HG03097 (cell line): ENCODE measurements at regions not wholly inside any gene's neighbourhood (a gene's known extent, or its start where the extent isn't known, plus 50 kb on each side); places are given as distances from the start of the nearest gene placed in this dataset.

Source experiments
- ATAC-seq: cut with Tn5 transposase; IDR thresholded peaks from one replicate; pipeline ENCODE4 v1.9.1; 2021; ENCODE audit not compliant: unreplicated experiment, low FRiP score

DNA sequence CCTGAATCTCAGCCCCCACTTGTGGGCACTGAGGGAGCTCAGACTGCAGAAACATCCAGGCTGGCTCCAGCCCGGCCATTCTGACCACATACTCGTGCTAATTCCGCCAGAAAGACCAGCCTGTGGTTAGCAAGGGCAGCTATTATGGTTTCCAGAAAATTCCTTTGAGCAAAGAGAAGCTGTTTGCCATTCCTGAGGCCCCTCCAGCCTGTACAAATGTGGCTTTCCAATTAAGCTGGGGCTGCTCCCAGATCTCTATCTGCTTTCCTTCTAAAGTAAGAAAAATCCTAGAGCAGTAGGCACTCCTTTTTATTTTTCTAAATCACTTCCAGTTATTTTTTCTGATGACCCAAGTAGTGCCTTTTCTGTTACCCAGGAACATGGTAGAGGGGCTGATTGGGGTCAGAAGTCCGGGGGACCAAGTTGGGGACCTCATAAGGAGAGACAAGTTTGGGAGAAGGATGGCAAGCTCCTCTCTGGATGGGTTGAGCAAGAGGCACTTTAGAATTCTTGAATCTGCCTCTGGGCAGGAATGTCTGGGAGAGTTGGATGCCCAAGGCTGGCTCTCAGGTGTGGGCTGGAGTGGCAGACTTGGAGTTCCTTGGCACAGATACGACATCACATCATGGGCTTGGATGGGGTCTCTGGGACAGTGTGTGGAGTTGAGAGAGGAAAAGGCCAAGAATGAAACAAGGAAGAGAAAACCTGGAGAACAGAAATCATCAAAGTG, 83.3 kb upstream of the TNRC6C start:
- ATAC-seq = no peak

DNA sequence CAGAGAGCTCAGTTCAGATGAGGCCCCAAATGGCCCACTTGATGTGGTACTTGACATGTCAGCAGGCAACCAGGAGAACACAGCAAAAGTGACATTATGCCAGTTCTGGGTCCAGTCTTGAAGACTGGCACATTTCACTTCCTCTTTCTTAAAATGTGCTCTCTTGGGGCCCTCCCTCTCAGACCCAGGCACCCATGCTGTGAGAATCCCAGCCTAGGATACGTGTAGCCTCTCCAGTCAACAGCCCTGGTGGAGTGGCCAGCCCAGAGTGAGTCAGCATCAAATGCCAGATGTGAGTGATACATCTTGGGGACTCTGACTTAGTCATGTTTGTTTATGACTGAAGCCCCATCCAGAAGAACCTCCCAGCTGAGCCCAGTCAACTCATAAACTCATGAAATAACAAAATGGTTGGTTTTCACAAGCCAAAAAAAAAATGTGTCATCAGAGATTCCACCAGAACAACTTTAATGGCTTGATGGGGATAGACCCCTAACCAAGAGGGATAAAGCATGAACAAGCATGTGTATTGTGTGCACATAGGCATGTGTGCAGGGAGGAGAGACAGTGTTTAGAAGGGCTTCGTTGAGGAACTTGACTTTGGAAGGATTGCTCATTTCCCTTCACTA, 82.5 kb upstream of the TNRC6C start:
- ATAC-seq = no peak

DNA sequence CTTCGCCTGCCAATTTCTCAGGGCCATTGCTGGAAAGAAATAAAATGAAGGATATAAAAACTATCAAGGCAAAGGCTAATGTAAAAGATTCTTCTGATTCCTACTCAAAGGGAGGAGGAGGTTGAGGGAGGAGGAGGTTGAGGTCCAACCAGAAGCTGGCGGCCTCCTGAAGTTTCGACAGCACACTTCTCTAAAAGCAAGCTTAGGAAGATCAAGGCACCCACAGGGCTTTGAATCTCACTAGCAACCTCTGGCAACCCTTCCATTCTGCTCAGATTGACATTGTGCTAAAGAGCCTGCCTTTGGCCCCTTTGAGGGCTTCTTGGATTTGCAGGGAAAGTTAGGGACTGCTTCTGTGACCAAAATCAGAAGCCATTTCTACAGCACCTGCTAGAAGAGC, 81.5 kb upstream of the TNRC6C start:
- ATAC-seq = no peak

DNA sequence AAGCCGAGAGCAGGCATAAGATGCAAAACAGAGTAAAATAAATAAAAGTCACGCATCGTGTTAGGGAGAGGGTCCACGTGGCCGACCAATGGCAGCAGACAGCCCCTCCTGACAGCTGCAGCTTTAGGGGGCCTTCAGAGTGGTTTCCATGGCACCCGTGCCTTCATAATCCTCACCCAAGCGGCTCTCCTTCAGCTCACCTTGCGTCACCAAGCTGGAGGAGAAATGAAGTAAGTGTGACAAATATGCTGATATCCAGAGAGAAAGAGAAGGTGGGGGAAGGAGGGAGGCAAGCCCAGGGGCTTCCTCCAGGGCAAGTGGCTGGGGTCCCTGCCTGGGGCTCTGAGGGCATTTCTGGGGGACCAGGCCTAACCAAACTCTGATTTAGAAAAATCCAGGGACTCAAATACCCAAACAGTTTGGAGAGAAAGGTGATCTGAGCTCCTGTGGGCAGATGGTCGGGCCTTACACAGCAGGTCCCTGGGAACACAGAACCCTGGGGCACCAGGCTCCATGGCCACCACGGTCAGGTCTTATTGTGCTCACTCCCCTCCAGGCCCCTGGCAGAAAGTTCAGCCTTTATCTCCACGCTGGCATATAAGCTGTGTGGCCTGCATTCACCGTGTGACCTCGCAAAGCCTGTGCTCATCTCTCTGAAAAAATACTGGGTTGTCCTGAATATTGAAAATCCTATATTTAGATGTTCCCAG, 80.7 kb upstream of the TNRC6C start:
- no peak for ATAC-seq

DNA sequence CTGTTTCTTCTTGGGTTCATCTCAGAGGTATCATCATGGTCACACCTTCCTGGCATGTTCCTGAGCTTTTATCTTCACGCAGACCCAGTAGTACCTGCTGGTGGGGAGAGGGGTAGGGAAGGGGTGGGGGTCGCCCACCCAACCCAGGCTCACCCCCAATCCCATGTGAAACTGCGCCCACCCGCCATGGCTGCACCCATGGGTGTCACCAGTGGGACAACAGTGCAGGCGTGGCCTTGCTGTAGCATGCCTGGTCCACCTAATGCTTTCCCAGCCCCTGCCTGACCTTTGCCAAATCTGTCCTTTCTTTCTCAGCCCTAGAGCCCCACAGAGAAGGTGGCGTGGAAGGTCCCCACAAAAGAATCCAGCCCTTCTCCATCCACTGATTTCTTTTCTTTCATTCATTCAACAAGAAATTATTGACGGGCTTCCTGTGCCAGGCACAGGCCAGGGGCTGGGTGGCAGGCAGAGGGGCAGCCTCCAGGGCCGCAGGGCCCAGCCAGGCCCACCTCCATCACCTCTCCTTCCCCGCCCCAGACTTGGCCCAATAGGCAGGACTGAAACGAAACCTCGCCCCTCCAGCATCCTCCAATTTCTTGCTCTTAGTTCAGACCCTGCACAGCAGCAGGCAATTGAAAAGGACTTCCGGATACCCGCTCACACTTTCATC, 79.1 kb upstream of the TNRC6C start:
- no peak for ATAC-seq

DNA sequence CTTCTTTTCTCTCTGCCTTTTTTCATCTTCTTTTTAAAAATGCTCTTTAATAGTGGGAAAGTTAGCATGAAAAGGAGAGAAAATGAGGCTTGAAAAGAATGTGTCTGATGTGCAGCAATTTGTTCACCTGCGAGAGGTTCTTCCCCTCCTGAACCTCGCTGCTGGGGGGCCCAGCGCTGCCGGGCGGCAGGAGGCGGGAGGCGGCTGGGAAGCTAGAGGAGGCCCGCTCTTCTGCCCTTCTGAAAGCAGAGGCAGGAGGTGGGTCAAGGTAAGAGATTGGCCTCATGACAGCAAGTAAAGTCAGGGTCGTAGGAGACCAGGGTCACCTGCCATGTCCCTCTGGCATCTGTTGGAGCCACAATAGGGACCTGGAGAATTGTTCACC, 78.6 kb upstream of the TNRC6C start:
- no peak for ATAC-seq

DNA sequence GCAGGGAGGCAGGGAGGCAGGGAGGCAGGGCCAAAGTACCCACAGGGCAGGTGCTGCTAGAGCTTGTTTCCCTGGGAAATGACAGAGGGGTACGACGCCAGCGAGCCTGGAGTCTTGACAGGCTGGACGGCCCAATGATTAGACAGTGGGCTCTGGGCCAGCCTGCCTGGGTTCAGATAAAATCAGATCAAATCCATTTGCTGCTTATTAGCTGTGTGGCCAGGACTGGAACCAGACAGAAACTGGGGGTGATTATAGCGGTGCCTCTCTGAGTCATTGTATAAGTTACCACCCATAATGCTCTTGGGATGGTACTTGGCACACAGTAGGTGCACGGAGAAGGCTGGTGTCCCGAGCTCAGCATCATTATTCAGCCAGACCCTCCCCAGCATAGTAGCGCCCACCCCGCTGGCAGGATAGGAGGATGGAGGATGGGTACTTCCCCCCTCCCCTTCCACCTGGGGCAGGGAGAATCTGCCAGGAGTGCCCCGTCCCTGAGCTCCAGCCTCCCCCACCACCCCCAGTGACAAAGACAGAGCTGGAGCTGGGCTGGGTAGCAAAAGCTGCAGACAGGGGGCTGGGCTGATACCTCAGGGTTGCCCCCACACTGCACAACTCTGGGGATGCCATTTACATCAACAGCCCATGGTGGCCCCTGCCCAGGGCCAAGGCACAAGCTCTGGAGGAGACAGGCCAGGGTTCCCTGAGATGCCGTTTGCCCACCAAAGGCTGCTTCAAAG, 77.6 kb upstream of the TNRC6C start:
- no peak for ATAC-seq

DNA sequence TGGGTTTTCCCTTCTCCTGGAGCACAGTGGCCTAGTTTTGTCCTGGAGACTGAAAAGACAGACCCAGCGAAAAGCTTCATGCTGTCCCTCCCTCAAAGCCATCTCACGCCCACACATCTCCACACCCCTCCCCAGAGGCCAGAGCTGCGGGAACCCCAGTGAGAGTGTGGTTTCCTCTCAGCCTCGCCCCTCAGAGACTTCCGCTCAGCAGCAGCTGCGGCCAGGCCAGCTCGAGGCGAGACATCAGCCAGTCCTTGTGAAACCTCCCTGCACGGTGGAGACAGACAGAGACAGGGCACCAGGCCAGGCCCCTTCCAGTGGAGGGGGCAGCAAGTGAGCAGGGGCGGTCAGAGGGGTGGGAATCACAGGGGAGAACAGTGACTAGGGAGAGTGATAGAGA, 77.0 kb upstream of the TNRC6C start:
- ATAC-seq = peak; percentile 86

DNA sequence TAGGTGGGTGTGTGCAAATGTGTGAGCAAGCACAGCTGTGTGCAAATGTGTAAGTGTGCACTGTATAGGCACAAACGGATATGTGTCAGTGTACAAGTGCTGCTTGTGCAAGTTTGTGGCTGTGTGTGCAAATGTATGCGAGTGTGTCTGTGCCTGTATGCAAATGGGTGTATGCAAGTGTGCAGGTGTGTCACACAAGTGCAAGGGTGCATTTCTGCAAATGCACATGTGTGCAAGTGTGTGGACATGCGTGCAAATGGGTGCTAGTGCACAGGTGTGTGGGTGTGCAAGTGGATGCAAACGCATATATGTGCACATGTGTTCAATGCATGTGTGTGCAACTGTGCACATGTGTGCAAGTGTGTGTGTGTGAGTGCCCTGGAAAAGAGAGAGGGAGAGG, 76.5 kb upstream of the TNRC6C start:
- ATAC-seq = no peak

DNA sequence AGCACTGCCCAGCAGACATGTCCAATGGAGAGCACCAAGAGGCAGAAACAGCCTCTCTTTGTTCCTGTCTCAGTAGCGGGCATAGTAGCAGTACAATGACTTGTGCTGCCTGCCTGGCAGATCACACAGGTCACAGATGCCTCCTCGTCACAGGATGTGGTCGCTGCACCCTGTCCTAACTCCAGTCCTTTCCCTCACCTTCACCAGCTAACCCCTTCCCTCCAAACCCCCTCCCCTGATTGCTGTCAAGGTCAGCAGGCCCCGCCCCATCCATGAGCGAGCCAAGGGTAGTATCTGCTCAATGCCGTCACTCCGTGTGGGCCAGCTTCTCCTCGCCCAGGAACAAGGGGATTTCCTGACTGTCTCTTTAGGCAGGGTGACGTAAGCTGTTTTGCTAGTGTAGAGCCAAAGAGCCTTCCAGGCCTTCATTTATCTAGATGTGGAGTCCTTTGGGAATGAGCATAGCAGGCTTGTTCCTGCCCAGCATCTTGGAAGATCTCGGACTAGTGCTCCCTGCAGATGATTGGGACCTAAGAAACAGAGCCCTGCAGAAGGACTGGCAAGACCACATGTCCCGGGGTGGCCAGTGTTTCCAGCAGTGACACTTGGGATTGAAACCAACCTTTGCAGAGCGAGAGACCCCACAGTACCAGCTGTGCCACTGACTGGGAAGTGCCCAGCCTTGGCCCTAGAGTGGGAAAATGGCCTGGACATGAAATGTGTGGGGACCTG, 75.9 kb upstream of the TNRC6C start:
- ATAC-seq = no peak

DNA sequence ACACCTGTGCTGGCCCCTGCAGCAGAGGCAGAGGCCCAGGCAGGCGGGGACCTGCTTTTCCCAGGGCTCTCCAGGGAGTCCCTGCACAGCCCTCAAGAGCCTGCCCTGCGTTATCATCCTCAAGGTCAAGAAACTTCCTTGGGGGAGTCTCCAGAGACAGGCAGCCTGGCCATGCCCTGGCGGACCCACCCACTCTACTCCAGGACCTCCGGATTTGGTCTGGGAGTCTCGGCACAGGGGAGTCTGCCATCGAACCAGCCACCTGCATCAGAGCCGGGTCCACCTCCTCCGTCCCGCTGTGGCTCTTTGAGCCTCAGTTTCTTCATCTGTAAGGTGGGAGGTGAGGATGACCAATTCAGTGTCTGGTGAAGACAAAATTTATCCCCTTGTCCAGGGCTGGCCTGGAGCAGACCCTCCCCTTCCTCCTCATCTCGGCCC, 75.3 kb upstream of the TNRC6C start:
- ATAC-seq = no peak

DNA sequence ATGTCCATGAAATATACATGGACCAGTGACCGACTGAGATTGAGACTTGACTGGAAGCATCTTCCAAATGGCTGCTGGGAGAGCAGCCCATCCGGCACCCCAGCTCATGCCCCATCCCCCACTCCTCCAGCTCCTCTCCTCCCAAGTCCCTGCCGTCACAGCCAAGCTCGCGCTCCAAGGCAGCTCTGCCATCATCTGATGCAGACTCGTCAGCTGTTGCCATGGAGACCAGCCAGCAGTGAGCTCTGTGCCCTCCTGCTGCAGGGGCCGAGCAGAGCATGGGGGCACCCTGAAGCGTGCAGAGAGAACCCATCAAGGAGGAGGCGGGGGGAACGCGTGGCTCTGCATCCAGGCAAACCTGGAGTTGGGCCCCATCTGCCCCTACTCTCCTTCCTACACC, 74.5 kb upstream of the TNRC6C start:
- no peak for ATAC-seq

DNA sequence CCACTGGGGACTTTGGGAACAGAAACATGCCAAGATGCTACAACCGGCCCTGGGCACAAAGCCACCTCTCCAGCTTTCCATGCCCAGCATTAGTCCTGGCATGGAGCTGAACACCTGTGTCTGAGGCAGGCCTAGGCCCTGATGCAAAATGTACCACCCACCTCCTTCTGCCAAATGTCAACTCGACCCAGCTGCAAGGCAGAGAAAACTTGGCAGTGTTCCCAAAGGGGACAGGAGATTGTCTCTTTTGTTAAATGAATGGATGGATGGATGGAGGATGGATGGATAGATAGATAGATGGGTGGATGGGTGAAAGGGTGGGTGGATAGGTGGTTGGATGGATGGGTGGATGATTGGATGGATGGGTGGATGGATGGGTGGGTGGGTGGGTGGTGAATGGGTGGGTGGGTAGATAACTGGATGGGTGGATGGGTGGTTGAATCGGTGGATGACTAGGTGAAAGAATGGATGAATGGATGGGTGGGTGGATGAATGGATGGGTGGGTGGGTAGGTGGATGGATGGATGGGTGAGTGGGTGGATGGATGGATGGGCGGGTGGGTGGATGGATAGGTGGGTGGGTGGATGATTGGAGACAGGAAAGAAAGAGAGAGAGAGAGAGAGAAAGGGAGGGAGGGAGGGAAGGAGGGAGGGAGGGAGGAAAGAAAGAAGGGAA, 73.4 kb upstream of the TNRC6C start:
- ATAC-seq = no peak

DNA sequence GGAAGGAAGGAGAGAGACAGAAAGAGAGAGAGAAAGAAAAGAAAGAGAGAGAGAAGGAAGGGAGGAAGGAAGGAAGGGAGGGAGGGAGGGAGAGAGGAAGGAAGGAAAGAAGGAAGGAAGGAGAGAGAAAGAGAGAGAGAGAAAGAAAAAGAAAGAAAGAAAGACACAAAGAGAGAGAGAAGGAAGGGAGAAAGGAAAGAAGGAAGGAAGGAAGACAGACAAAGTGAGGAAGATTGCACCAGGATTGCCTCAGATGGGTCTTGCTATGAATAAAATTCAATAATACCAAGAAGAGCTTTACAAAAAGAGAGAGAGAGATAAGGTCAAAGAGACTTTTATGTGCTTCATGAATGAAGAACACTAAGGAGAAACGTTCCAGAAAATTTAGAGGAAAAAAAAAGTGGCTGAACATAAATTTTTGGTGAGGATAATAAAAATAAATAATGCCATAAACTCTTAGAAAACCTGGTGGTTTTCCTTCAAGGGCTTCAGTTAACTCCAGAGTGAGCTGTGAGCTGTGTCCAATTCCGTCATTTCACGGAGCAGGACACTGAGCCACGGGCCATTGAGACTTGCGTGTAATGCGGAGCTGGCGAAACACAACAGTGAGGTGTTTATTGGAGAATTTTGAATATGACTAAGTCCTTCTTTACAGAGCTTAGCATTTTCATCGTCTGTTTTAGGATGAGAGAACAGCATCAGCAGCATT, 72.7 kb upstream of the TNRC6C start:
- ATAC-seq = no peak

DNA sequence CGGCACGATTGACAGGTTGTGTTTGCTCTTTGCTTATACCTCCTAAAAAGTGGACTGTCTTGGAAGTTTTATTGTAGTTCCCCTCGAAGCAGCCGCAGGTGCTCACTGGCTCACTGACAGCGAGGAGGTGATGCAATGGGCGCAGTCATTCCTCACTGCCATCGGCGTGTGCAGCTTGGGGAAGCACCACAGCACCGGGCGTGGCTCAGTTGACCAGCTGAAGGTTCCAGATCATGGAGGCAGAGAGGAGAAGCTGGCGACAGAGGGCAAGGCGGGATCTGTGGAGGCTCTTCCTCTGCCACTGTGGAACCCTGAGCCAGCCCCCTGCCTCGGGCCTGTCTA, 72.1 kb upstream of the TNRC6C start:
- no peak for ATAC-seq

DNA sequence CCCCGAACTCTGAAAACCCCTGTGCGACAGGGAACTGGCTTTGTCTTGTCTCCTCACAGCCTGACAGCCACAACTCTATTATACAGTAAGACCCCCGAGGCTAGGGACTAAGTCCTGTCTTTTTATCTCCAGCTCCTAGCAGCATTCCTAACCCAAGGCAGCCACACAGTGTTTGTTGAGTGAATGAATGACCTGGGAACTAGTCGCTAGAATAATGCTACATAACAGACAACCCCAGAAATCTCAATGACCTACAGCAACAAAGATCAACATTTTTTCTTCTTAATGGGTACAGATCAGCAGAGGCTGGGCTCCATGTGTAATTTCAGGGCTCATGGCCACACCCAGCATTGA, 71.4 kb upstream of the TNRC6C start:
- no peak for ATAC-seq

DNA sequence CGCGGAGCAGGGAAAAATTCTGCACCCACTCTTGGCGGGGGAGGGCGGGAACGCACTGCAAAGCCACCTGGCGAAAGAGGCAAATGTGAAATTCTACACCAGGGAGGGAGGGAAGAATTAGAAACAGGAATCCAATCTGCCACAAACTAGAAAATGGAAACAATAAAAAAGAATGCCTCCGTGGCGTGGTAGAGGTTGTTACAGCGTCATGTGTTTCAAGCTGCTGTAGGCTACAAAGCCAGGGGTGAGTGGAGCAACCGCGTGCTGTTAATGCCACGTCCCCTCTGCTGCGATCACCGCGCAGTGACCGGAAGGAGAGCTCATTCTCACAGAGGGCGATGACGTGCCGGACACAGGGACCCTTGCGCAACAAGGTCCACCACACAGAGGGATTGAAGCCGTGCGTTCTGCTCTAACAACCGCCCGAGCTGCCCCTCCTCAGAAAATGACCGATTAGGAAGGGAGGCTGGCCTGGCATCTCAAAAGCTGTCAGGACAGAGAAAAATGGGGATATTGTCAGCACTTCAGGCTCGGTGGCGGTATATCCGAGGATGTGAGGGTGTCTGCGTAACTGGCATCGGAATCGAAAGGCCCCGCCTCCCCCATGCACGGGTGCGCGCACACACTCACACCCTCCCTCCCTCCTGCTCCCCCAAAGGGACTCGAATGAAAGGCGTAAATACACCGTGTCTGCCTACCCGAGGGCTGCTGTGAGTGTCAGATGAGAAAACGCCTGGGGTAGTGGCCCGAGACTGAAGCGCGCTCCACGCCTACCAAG, 70.8 kb upstream of the TNRC6C start:
- no peak for ATAC-seq
